Ishikawa (cell line): ENCODE measurements at regions not wholly inside any gene's neighbourhood (a gene's known extent, or its start where the extent isn't known, plus 50 kb on each side); places are given as distances from the start of the nearest gene placed in this dataset.

Experiments
- FOXM1 ChIP-seq: IDR thresholded peaks from 2 replicates; pipeline ENCODE4 v1.6.1; 2012; ENCODE audit warnings: low read depth, borderline replicate concordance
- TCF12 ChIP-seq: IDR thresholded peaks from 2 replicates; pipeline ENCODE4 v1.6.1; 2012; ENCODE audit warnings: low read depth
- ZBTB7A ChIP-seq: IDR thresholded peaks from 2 replicates; pipeline ENCODE4 v1.6.1; 2012; ENCODE audit warnings: low read depth
- TF ChIP-seq, protein P1 (sequence below): IDR thresholded peaks from 2 replicates; pipeline ENCODE4 v1.6.1; 2012; ENCODE audit warnings: low read depth, mild to moderate bottlenecking
- TF ChIP-seq, protein P2 (sequence below): IDR thresholded peaks from 2 replicates; pipeline ENCODE4 v1.6.1; 2012

DNA sequence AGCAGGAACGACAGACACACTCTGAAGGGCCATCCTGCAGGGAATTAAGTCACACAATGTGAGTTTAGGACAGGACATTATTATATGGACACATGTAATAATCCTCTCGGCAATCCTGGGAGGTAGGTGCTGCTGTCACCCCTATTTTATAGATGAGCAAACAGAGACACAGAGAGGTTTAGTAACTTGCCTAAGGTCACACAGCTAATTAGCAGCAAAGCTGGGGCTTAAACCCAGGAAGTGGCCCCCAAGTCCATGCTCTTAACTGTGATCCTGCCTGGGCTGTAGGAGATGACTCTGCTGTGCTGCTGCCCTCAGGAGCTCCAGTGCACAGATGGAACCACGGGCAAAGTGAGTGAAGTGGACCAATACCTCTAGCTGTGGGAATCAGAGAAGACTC is 660.0 kb downstream of the PTPRU start:
- TF ChIP-seq, protein P1, sequence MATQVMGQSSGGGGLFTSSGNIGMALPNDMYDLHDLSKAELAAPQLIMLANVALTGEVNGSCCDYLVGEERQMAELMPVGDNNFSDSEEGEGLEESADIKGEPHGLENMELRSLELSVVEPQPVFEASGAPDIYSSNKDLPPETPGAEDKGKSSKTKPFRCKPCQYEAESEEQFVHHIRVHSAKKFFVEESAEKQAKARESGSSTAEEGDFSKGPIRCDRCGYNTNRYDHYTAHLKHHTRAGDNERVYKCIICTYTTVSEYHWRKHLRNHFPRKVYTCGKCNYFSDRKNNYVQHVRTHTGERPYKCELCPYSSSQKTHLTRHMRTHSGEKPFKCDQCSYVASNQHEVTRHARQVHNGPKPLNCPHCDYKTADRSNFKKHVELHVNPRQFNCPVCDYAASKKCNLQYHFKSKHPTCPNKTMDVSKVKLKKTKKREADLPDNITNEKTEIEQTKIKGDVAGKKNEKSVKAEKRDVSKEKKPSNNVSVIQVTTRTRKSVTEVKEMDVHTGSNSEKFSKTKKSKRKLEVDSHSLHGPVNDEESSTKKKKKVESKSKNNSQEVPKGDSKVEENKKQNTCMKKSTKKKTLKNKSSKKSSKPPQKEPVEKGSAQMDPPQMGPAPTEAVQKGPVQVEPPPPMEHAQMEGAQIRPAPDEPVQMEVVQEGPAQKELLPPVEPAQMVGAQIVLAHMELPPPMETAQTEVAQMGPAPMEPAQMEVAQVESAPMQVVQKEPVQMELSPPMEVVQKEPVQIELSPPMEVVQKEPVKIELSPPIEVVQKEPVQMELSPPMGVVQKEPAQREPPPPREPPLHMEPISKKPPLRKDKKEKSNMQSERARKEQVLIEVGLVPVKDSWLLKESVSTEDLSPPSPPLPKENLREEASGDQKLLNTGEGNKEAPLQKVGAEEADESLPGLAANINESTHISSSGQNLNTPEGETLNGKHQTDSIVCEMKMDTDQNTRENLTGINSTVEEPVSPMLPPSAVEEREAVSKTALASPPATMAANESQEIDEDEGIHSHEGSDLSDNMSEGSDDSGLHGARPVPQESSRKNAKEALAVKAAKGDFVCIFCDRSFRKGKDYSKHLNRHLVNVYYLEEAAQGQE, result no peak
- TF ChIP-seq, protein P2, sequence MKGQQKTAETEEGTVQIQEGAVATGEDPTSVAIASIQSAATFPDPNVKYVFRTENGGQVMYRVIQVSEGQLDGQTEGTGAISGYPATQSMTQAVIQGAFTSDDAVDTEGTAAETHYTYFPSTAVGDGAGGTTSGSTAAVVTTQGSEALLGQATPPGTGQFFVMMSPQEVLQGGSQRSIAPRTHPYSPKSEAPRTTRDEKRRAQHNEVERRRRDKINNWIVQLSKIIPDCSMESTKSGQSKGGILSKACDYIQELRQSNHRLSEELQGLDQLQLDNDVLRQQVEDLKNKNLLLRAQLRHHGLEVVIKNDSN, result no peak
- TF ChIP-seq TCF12 (no peak), FOXM1 (no peak), ZBTB7A (no peak)
